ENCODE measurements at regions not wholly inside any gene's neighbourhood (a gene's known extent, or its start where the extent isn't known, plus 50 kb on each side); places are given as distances from the start of the nearest gene placed in this dataset.

GRCh38 chr1:106995970-106996369 is 60.5 kb upstream of the PRMT6 start:
- no peak for DNase-seq
- Histone ChIP-seq H3K9me3 (ENCODE audit: control extremely low read depth in 1 of 5, control insufficient read depth in 4 of 5, insufficient read depth in 2 of 5, low read depth in 1 of 5, low read length in 4 of 5) (no peaks in the 10 kb centered on the region), H3K4me1 (ENCODE audit: control extremely low read depth in 1 of 4, control insufficient read depth in 4 of 4, insufficient read depth in 4 of 4, low read length in 3 of 4) (no peaks in the 10 kb centered on the region), H3K36me3 (ENCODE audit: control insufficient read depth in 4 of 4, insufficient read depth in 4 of 4, low read length in 3 of 4) (no peaks in the 10 kb centered on the region), H3K27ac (ENCODE audit: insufficient read depth in 1 of 2, low read depth in 1 of 2, low read length in 2 of 2, poor library complexity in 1 of 2, severe bottlenecking in 2 of 2) (no peak overlapping the region), H3K27me3 (replicated peaks in 2 of 5; ENCODE audit: control insufficient read depth in 4 of 5, insufficient read depth in 5 of 5, low read length in 4 of 5) (no peaks in the 10 kb centered on the region), H3K4me3 (ENCODE audit: control insufficient read depth in 1 of 7, extremely low read depth in 1 of 7, insufficient read depth in 4 of 7, low read depth in 2 of 7, low read length in 6 of 7) (no peak overlapping the region)
- CTCF ChIA-PET: no interaction called here
- POLR2A ChIA-PET: no interaction called here

GRCh38 chr1:106998431-106999002 is 58.0 kb upstream of the PRMT6 start:
- H3K4me1 ChIP-seq (ENCODE audit: control extremely low read depth in 1 of 4, control insufficient read depth in 4 of 4, insufficient read depth in 4 of 4, low read length in 3 of 4): no peaks in the 10 kb centered on the region
- no peak overlapping the region for H3K27ac ChIP-seq (ENCODE audit: insufficient read depth in 1 of 2, low read depth in 1 of 2, low read length in 2 of 2, poor library complexity in 1 of 2, severe bottlenecking in 2 of 2)
- 88% methylated on average over 3 of the region's 3 CpGs for WGBS (ENCODE audit: insufficient coverage)
- no peaks in the 10 kb centered on the region for H3K9me3 ChIP-seq (ENCODE audit: control extremely low read depth in 1 of 5, control insufficient read depth in 4 of 5, insufficient read depth in 2 of 5, low read depth in 1 of 5, low read length in 4 of 5)
- ChIA-PET CTCF (no interaction called here), POLR2A (no interaction called here)
- H3K4me3 ChIP-seq (ENCODE audit: control insufficient read depth in 1 of 7, extremely low read depth in 1 of 7, insufficient read depth in 4 of 7, low read depth in 2 of 7, low read length in 6 of 7): no peak overlapping the region
- no peaks in the 10 kb centered on the region for H3K36me3 ChIP-seq (ENCODE audit: control insufficient read depth in 4 of 4, insufficient read depth in 4 of 4, low read length in 3 of 4)
- no peak for DNase-seq
- no peaks in the 10 kb centered on the region for H3K27me3 ChIP-seq (replicated peaks in 2 of 5; ENCODE audit: control insufficient read depth in 4 of 5, insufficient read depth in 5 of 5, low read length in 4 of 5)

- no peak for DNase-seq
- POLR2A ChIA-PET: no interaction called here
- 100% methylated on average over 1 of the region's 2 CpGs for WGBS (ENCODE audit: insufficient coverage)
- H3K36me3 ChIP-seq (ENCODE audit: control insufficient read depth in 4 of 4, insufficient read depth in 4 of 4, low read length in 3 of 4): no peaks in the 10 kb centered on the region
- no peaks in the 10 kb centered on the region for H3K27me3 ChIP-seq (replicated peaks in 2 of 5; ENCODE audit: control insufficient read depth in 4 of 5, insufficient read depth in 5 of 5, low read length in 4 of 5)
- CTCF ChIA-PET: no interaction called here
- H3K27ac ChIP-seq (ENCODE audit: insufficient read depth in 1 of 2, low read depth in 1 of 2, low read length in 2 of 2, poor library complexity in 1 of 2, severe bottlenecking in 2 of 2): no peak overlapping the region
- H3K4me3 ChIP-seq (ENCODE audit: control insufficient read depth in 1 of 7, extremely low read depth in 1 of 7, insufficient read depth in 4 of 7, low read depth in 2 of 7, low read length in 6 of 7): no peak overlapping the region
- no peaks in the 10 kb centered on the region for H3K9me3 ChIP-seq (ENCODE audit: control extremely low read depth in 1 of 5, control insufficient read depth in 4 of 5, insufficient read depth in 2 of 5, low read depth in 1 of 5, low read length in 4 of 5)
- no peaks in the 10 kb centered on the region for H3K4me1 ChIP-seq (ENCODE audit: control extremely low read depth in 1 of 4, control insufficient read depth in 4 of 4, insufficient read depth in 4 of 4, low read length in 3 of 4)
Measured at GRCh38 chr1:107000902-107001301, 55.6 kb upstream of the PRMT6 start.

- no peak overlapping the region for H3K4me3 ChIP-seq (ENCODE audit: control insufficient read depth in 1 of 7, extremely low read depth in 1 of 7, insufficient read depth in 4 of 7, low read depth in 2 of 7, low read length in 6 of 7)
- no peaks in the 10 kb centered on the region for H3K36me3 ChIP-seq (ENCODE audit: control insufficient read depth in 4 of 4, insufficient read depth in 4 of 4, low read length in 3 of 4)
- POLR2A ChIA-PET: no interaction called here
- H3K27me3 ChIP-seq (replicated peaks in 2 of 5; ENCODE audit: control insufficient read depth in 4 of 5, insufficient read depth in 5 of 5, low read length in 4 of 5): no peaks in the 10 kb centered on the region
- CTCF ChIA-PET: no interaction called here
- H3K27ac ChIP-seq (ENCODE audit: insufficient read depth in 1 of 2, low read depth in 1 of 2, low read length in 2 of 2, poor library complexity in 1 of 2, severe bottlenecking in 2 of 2): no peak overlapping the region
- no peaks in the 10 kb centered on the region for H3K9me3 ChIP-seq (ENCODE audit: control extremely low read depth in 1 of 5, control insufficient read depth in 4 of 5, insufficient read depth in 2 of 5, low read depth in 1 of 5, low read length in 4 of 5)
- no peak for DNase-seq
- no peaks in the 10 kb centered on the region for H3K4me1 ChIP-seq (ENCODE audit: control extremely low read depth in 1 of 4, control insufficient read depth in 4 of 4, insufficient read depth in 4 of 4, low read length in 3 of 4)
Measured at GRCh38 chr1:107003972-107004371, 52.5 kb upstream of the PRMT6 start.

GRCh38 chr1:107004421-107004820 is 52.1 kb upstream of the PRMT6 start:
- H3K27me3 ChIP-seq (replicated peaks in 2 of 5; ENCODE audit: control insufficient read depth in 4 of 5, insufficient read depth in 5 of 5, low read length in 4 of 5): peaks cover 0 to 3% (median 0%) of the 10 kb centered on the region in 5 experiments
- POLR2A ChIA-PET: no interaction called here
- no peak overlapping the region for H3K27ac ChIP-seq (ENCODE audit: insufficient read depth in 1 of 2, low read depth in 1 of 2, low read length in 2 of 2, poor library complexity in 1 of 2, severe bottlenecking in 2 of 2)
- H3K9me3 ChIP-seq (ENCODE audit: control extremely low read depth in 1 of 5, control insufficient read depth in 4 of 5, insufficient read depth in 2 of 5, low read depth in 1 of 5, low read length in 4 of 5): no peaks in the 10 kb centered on the region
- no peak for DNase-seq
- H3K36me3 ChIP-seq (ENCODE audit: control insufficient read depth in 4 of 4, insufficient read depth in 4 of 4, low read length in 3 of 4): no peaks in the 10 kb centered on the region
- H3K4me3 ChIP-seq (ENCODE audit: control insufficient read depth in 1 of 7, extremely low read depth in 1 of 7, insufficient read depth in 4 of 7, low read depth in 2 of 7, low read length in 6 of 7): no peak overlapping the region
- H3K4me1 ChIP-seq (ENCODE audit: control extremely low read depth in 1 of 4, control insufficient read depth in 4 of 4, insufficient read depth in 4 of 4, low read length in 3 of 4): no peaks in the 10 kb centered on the region
- CTCF ChIA-PET: no interaction called here
